ENCODE measurements at regions not wholly inside any gene's neighbourhood (a gene's known extent, or its start where the extent isn't known, plus 50 kb on each side); places are given as distances from the start of the nearest gene placed in this dataset.
"Not testable (repeated sequence)": the region's sequence is repeated elsewhere in the genome, so short reads cannot be mapped to it uniquely, and the experiment has no call there.

GRCh38 chr6:144434308-144434990, 149.3 kb downstream of the UTRN start:
- DNase-seq (ENCODE audit: low read depth), result peak; percentile 88

DNA sequence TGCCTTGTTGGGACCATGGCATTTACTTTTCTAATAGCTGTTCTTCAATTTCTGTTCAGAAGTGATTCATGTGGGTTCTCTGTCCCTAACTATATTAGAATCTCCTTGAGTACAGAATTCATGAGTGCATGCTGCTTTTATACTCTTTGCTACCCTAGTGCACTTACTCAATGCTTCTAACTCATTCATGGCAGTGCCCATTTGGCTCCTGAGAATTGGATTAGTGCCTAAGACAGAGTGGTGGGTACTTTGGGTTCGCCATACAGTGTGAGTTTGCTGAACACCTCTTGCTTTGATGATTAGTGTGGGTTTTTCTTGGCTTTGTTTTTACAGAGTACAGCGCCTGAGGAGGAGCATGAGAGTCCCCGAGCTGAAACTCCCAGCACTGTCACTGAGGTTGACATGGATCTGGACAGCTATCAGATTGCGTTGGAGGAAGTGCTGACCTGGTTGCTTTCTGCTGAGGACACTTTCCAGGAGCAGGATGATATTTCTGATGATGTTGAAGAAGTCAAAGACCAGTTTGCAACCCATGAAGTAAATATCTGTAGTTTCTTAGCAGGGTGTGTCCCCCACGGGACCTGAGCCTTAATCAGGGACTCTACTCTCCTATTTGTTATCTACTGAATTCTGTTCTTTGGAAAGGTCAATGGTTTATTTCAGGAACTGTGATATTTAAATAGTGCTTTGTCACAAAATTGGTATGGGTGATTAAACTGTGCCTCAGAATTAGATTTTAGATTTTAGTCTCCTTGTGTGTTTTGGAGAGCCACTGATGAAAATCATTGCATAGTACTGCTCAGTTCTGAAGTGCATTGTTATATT, 150.7 kb downstream of the UTRN start:
- no peak for DNase-seq (ENCODE audit: low read depth)

GRCh38 chr6:144437105-144437504, 152.0 kb downstream of the UTRN start:
- DNase-seq (ENCODE audit: low read depth), result no peak

- no peak for DNase-seq (ENCODE audit: low read depth)
These were observed 153.0 kb downstream of the UTRN start for GRCh38 chr6:144438103-144438502.

DNA sequence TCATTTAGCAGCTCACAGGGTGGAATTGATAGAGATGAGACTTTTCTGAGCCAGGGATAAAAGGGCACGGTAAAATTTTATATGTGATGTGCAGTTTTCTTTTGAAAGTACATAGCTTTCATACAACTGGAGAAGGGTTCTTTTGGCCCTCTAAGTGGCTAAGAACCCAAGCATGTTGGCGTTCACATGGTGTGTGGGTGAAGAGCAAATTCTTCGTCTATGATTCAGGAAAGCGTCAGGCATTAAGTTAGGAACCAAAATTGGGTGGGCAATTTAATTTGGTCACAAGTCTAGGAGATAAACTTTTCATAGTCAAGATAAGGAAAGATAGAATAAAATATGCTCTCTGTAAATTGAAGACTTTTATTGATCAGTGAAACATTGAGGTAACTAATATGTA, 153.9 kb downstream of the UTRN start:
- no peak for DNase-seq (ENCODE audit: low read depth)

DNA sequence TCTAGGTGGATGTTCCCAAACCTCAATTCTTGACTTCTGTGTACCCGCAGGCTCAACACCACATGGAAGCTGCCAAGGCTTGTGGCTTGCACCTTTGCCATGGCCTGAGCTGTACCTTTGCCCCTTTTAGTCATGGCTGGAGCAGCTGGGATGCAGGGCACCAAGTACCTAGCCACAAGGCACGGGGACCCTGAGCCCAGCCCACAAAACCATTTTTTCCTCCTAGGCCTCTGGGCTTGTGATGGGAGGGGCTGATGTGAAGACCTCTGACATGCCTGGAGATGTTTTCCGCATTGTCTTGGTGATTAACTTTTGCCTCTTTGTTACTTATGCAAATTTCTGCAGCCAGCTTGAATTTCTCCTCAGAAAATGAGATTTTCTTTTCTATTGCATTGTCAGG, 156.7 kb downstream of the UTRN start:
- DNase-seq (ENCODE audit: low read depth), result not testable (repeated sequence)

DNA sequence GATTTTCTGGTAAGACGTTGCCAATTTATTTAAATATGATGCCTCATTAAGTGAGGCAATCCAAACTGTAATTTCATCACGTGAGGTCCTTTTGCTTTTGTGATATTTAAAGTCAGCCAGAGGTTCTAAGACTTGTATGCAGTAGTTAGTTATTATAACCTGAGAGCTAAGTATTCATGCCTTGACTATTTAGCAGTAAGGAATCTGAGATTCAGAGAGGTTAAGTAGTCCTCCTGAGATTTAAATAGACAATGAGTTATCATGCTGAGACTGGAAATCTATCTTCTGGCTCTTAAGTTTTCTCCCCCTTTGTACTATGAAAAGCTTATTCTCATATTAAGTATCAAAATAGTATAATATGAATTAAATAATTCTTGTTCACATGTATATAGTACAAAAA, 158.0 kb downstream of the UTRN start:
- no peak for DNase-seq (ENCODE audit: low read depth)

GRCh38 chr6:144447472-144447871, 162.3 kb downstream of the UTRN start:
- DNase-seq (ENCODE audit: low read depth), result peak; percentile 75

- no peak for DNase-seq (ENCODE audit: low read depth)
These were observed 164.1 kb downstream of the UTRN start for GRCh38 chr6:144449218-144449617.

DNA sequence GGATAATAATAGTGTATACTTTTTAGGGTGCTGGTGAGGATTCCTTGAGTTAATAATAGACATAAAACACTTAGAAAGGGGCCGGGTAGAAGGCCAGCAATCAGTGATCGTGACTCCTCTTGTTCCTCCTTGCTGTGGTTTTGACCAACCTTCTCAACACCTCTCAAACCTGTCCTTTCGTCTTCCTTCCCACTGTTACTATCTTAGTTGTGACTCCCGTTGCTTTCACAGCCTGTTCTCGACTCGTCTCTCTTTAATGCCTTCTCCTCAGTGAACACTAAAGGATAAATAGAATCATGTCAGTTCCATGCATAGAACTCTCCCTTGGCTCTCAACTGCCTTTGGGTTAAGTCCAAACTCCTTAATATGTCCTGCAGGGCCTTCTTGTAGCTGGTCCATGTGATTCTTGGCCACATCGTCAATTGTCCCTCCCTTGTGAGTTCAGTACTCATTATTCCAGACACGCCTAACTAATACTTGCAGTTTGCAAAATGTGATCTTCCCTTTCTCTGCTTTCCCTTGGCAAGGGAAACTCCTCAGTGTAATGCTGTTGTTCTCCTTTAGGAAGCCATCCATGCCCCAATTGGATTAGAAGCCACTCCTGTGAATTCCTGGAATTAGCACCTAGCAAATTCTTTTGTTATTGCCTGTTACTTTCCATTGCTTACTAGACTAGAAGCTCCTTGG, 164.9 kb downstream of the UTRN start:
- DNase-seq (ENCODE audit: low read depth), result no peak

- no peak for DNase-seq (ENCODE audit: low read depth)
These were observed 175.4 kb downstream of the UTRN start for GRCh38 chr6:144460327-144461095.

DNA sequence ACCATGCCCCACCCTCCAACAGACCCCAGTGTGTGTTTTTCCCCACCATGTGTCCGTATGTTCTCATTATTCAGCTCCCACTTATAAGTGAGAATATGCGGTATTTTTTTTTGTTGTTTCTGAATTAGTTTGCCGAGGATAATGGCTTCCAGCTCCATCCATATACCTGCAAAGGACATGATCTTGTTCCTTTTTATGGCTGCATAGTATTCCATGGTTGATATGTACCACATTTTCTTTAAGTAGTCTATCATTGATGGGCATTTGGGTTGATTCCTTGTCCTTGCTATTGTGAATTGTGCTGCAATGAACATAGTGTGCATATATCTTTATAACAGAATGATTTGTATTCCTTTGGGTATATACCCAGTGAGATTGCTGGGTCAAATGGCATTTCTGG, 176.9 kb downstream of the UTRN start:
- DNase-seq (ENCODE audit: low read depth), result no peak

DNA sequence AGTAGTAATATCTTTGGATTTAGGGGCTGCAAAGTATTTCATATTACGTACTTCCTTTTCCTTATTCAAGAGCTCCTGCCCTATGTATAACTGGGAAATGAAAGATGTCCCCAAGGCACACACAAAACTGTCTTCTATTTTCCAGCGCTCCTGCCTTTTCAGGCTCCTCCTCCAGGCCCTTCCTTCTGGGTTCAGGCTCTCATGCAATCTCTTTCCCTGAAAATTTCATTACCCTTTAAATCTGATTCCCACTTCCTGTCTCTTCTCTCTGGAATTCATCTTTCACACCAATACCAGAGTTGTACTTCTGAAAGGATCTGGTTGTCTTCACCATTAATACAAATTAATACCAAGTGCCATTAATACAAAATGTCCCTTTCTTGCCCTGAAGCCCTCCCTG, 181.6 kb downstream of the UTRN start:
- no peak for DNase-seq (ENCODE audit: low read depth)

DNA sequence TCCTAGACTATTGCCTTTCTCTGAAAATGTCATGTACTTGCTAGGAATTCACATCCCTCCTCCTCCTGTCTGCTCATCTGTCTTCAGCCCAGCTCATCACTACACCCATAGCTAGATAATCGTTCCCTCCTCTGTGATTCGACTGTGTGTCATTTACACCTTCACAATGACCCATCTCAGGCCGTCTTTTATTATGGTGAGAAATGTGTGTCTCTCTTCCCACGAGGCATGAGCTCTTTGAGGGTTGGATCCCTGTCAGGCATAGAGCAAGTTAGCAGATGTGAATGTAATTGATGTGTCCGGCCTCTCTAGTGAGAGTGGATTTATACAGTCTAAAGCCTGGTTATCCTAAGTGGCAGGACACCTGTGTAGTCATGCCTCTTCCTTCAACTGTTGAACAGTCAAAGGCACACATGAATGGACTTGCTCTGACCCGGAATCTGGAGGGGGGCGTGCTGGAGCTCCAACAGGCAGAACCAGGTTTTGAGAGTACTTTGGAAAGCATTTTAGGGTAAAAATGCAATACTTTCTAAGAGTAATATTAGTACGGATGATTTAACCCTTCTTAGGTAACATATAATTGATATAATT, 182.1 kb downstream of the UTRN start:
- DNase-seq (ENCODE audit: low read depth), result no peak

GRCh38 chr6:144467921-144468320, 182.8 kb downstream of the UTRN start:
- DNase-seq (ENCODE audit: low read depth), result no peak

- DNase-seq (ENCODE audit: low read depth), result no peak
These were observed 183.6 kb downstream of the UTRN start for GRCh38 chr6:144468709-144469108.

- DNase-seq (ENCODE audit: low read depth), result no peak
These were observed 184.0 kb downstream of the UTRN start for GRCh38 chr6:144469144-144469575.

DNA sequence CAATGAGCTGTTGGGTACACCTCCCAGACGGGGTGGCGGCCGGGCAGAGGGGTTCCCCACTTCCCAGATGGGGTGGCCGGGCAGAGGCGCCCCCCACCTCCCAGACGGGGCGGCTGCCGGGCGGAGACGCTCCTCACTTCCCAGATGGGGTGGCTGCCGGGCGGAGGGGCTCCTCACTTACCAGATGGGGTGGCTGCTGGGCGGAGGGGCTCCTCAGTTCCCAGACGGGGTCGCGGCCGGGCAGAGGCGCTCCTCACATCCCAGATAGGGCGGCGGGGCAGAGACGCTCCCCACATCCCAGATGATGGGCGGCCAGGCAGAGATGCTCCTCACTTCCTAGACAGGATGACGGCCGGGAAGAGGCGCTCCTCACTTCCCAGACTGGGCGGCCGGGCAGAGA, 185.1 kb downstream of the UTRN start:
- DNase-seq (ENCODE audit: low read depth), result not testable (repeated sequence)

DNA sequence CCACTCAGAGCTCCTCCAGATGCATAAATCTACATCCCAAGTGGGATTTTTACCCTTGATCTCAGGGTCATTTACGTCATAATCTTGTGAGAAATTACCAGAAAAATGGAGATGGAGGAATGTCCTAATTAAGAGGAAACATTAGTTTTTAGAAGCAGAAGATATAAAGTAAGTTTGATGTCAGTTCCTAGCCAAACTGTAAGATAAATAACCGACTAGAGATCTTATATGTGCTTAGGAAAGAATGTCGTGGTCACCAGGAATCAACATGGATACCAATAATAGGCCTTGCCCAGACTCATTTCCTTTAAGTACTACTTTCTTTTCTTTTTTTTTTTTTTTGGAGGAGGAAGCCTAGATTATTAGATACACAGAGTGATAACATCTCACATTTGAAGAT, 186.9 kb downstream of the UTRN start:
- DNase-seq (ENCODE audit: low read depth), result no peak

GRCh38 chr6:144474290-144474689, 189.2 kb downstream of the UTRN start:
- no peak for DNase-seq (ENCODE audit: low read depth)

DNA sequence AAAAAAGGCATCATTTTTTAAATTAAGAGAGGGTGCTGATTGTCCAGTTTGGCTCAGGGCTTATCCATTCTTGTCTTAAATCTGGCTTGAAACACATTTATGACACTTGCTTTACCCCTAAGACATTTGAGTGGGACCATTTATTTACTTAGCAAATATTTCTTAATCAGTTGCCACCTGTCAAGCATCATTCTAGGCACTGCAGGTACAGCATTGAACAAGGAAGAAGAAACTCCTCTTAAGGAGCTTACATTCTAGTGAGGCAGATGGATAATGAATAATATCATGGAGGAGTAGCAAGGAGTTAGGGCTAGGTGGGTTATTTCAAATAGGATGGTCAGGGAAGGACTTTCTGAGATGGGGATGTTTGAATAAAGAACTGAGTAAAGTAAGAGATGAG, 189.8 kb downstream of the UTRN start:
- DNase-seq (ENCODE audit: low read depth), result no peak

- DNase-seq (ENCODE audit: low read depth), result no peak
These were observed 190.3 kb downstream of the UTRN start for GRCh38 chr6:144475411-144475810.

All from M059J (cell line).